CD8-positive, alpha-beta memory T cell (primary cell): ENCODE measurements at regions not wholly inside any gene's neighbourhood (a gene's known extent, or its start where the extent isn't known, plus 50 kb on each side); places are given as distances from the start of the nearest gene placed in this dataset.
A peak's percentile ranks its signal among the peaks of the same experiment; 100 is the strongest.
"Not testable (repeated sequence)": the region's sequence is repeated elsewhere in the genome, so short reads cannot be mapped to it uniquely, and the experiment has no call there.

ENCODE experiments used
- CTCF ChIA-PET: fragments of 350-600 bp; sonication (Branson Sonifier 250); formaldehyde crosslinking; loops from one replicate; lab custom pipeline; 2021; ENCODE audit warnings: antibody characterized with exemption; lab: Charles Lee
- POLR2A ChIA-PET: fragments of 350-600 bp; sonication (Branson Sonifier 250); formaldehyde crosslinking; loops from one replicate; lab custom pipeline; 2021; ENCODE audit warnings: antibody characterized with exemption; lab: Charles Lee
- DNase-seq, 5 donors: peaks; one replicate each; pipeline versions ENCODE4 v3.0.0 to v3.0.0-alpha.2; 2020 to 2022; ENCODE audit warnings: mixed read lengths in 1 of 5
- H3K27ac ChIP-seq: one replicate; pipeline ENCODE4 v1.7.0; 2013; ENCODE audit warnings: low read depth, mild to moderate bottlenecking, low read length, moderate library complexity
- H3K27me3 ChIP-seq: 2 replicates; pipeline ENCODE4 v1.7.0; 2013; ENCODE audit warnings: low read length, mild to moderate bottlenecking; ENCODE audit not compliant: insufficient read depth, poor library complexity, severe bottlenecking
- H3K36me3 ChIP-seq: 2 replicates; pipeline ENCODE4 v1.7.0; 2013; ENCODE audit warnings: mild to moderate bottlenecking, low read length, moderate library complexity; ENCODE audit not compliant: insufficient read depth
- H3K4me1 ChIP-seq: 2 replicates; pipeline ENCODE4 v1.7.0; 2013; ENCODE audit warnings: mild to moderate bottlenecking, low read length, moderate library complexity; ENCODE audit not compliant: insufficient read depth
- H3K4me3 ChIP-seq: 2 replicates; pipeline ENCODE4 v1.7.0; 2013; ENCODE audit warnings: mild to moderate bottlenecking, low read length
- H3K9me3 ChIP-seq: 2 replicates; pipeline ENCODE4 v1.7.0; 2013; ENCODE audit warnings: mild to moderate bottlenecking, low read length
- H3K27ac Mint-ChIP-seq, 8 donors: one replicate each; pipeline ENCODE4 v1.8.0; 2020 to 2021; ENCODE audit warnings: mixed read lengths in 8 of 8, mild to moderate bottlenecking in 6 of 8, inconsistent platforms in 3 of 8, moderate library complexity in 3 of 8
- H3K27me3 Mint-ChIP-seq, 2 donors: one replicate each; pipeline ENCODE4 v1.8.0; 2020 to 2021; ENCODE audit warnings: mixed read lengths in 2 of 2, mild to moderate bottlenecking in 1 of 2, moderate library complexity in 1 of 2
- H3K36me3 Mint-ChIP-seq, 3 donors: one replicate each; pipeline ENCODE4 v1.8.0; 2020 to 2021; ENCODE audit warnings: mixed read lengths in 3 of 3, inconsistent platforms in 1 of 3, mild to moderate bottlenecking in 1 of 3
- H3K4me1 Mint-ChIP-seq, 3 donors: one replicate each; pipeline ENCODE4 v1.8.0; 2020 to 2021; ENCODE audit warnings: mixed read lengths in 3 of 3, inconsistent platforms in 1 of 3, mild to moderate bottlenecking in 1 of 3
- H3K4me3 Mint-ChIP-seq, 7 donors: one replicate each; pipeline ENCODE4 v1.8.0; 2020 to 2021; ENCODE audit warnings: mixed read lengths in 7 of 7, mild to moderate bottlenecking in 6 of 7, moderate library complexity in 4 of 7, inconsistent platforms in 2 of 7
- H3K9me3 Mint-ChIP-seq, 5 donors: one replicate each; pipeline ENCODE4 v1.8.0; 2020 to 2022; ENCODE audit warnings: mixed read lengths in 5 of 5, mild to moderate bottlenecking in 3 of 5, moderate library complexity in 2 of 5, inconsistent platforms in 1 of 5

DNA sequence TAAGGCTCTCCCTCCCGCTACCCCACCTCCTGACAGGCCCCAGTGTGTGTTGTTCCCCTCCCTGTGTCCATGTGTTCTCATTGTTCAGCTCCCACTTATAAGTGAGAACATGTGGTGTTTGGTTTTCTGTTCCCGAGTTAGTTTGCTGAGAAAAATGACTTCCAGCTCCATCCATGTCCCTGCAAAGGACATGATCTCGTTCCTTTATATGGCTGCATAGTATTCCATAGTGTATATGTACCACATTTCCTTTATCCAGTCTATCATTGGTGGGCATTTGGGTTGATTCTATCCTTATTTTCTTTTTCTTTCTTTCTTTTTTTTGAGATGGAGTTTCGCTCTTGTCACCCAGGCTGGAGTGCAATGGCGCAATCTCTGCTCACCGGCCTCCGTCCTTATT, 57.8 kb upstream of the RASSF3 start:
- H3K4me3 Mint-ChIP-seq, H3K27me3 ChIP-seq, H3K27ac Mint-ChIP-seq, H3K36me3 Mint-ChIP-seq, H3K4me1 Mint-ChIP-seq, H3K36me3 ChIP-seq, H3K4me3 ChIP-seq, POLR2A ChIA-PET, H3K4me1 ChIP-seq, DNase-seq, H3K9me3 Mint-ChIP-seq, H3K27ac ChIP-seq, H3K9me3 ChIP-seq, H3K27me3 Mint-ChIP-seq: not testable (repeated sequence)
- CTCF ChIA-PET, result interaction anchor here (1.5 to 6.3 kb wide), 2 partner anchors 117 to 143 kb away, joined by 4 to 100 read pairs; no protein-coding TSS in a partner anchor

DNA sequence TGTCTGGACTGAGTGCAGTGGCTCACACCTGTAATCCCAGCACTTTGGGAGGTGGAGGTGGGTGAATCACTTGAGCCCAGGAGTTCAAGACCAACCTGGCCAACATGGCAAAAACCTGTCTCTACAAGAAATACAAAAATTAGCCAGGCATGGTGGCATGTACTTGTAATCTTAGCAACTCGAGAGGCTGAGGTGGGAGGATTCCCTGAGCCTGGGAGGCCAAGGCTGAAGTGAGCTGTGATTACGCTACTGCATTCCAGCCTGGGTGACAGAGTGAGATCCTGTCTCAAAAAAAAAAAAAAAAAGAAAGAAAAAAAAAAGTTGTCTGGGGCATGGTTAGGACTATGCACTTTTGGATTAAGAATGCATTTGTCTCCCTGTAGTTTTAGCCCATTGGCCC, 56.6 kb upstream of the RASSF3 start:
- H3K27me3 Mint-ChIP-seq, result not testable (repeated sequence)

DNA sequence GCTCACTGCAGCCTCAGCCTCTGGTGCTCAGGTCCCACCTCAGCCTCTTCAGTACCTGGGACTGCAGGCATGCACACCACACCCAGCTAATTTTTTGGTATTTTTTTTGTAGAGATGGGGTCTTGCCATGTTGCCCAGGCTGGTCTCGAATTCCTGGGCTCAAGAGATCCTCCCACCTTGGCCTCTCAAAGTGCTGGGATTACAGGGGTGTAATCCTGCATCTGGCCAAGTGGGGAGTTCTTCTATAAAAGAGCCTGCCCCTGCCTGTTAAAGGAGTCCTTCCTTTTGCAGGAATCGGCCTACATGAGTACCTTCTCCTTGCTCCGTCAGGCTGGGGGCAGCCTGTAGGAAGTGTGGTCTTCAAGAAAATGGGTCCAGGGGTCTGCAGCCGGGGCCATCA, 54.1 kb upstream of the RASSF3 start:
- Histone ChIP-seq H3K4me1 (no peaks in the 10 kb centered on the region), H3K9me3 (no peaks in the 10 kb centered on the region), H3K4me3 (no peak overlapping the region), H3K36me3 (no peaks in the 10 kb centered on the region), H3K27ac (no peak overlapping the region), H3K27me3 (no peaks in the 10 kb centered on the region)
- Mint-ChIP-seq H3K4me1 (peaks cover 0 to 5% (median 2%) of the 10 kb centered on the region in 3 donors), H3K27me3 (peaks cover 0 to 2% of the 10 kb centered on the region in 2 donors), H3K4me3 (no peak overlapping the region), H3K36me3 (no peaks in the 10 kb centered on the region), H3K9me3 (no peaks in the 10 kb centered on the region), H3K27ac (no peak overlapping the region)
- no peak for DNase-seq
- ChIA-PET CTCF (interaction anchor here (1.0 kb wide), 1 partner anchor 144 kb away, joined by 3 read pairs; no protein-coding TSS in a partner anchor), POLR2A (no interaction called here)

More for the DNA sequence above, 56.6 kb upstream of the RASSF3 start:
- H3K27me3 ChIP-seq, H3K36me3 Mint-ChIP-seq, H3K4me3 ChIP-seq, H3K9me3 ChIP-seq, H3K4me1 ChIP-seq, H3K27ac ChIP-seq, H3K36me3 ChIP-seq, H3K4me3 Mint-ChIP-seq, DNase-seq, H3K27ac Mint-ChIP-seq, H3K9me3 Mint-ChIP-seq, H3K4me1 Mint-ChIP-seq, POLR2A ChIA-PET: not testable (repeated sequence)
- CTCF ChIA-PET, result interaction anchor here (6.3 kb wide), 1 partner anchor 142 kb away, joined by 100 read pairs; no protein-coding TSS in a partner anchor

DNA sequence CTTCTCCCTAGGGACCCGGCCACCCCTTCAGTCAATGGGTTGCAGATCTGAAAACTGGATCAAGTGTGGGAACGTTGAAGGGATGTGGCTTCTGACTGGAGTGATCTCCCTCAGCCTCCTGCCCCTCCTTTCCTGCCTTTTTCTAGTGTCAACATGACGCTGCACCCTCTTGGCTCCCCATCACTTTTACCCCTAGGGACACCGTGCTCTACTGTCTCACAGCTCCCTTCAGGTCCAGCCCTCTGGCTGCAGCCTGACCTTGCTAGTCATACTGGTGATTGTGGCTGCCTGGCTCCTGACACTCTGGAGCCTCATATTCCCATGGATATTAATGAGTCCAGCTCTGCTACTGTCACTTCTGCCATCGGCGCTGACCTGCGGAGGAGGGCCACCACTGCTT, 51.5 kb upstream of the RASSF3 start:
- Mint-ChIP-seq H3K9me3 (no peaks in the 10 kb centered on the region), H3K36me3 (peaks cover 0 to 3% (median 0%) of the 10 kb centered on the region in 3 donors), H3K4me1 (peaks cover 0 to 7% (median 4%) of the 10 kb centered on the region in 3 donors), H3K27ac (no peak overlapping the region), H3K4me3 (no peak overlapping the region), H3K27me3 (peaks cover 0 to 2% of the 10 kb centered on the region in 2 donors)
- no peaks in the 10 kb centered on the region for H3K36me3 ChIP-seq
- no peak overlapping the region for H3K4me3 ChIP-seq
- POLR2A ChIA-PET, result no interaction called here
- H3K27me3 ChIP-seq, result no peaks in the 10 kb centered on the region
- no peaks in the 10 kb centered on the region for H3K9me3 ChIP-seq
- CTCF ChIA-PET, result no interaction called here
- H3K27ac ChIP-seq, result no peak overlapping the region
- H3K4me1 ChIP-seq, result no peaks in the 10 kb centered on the region
- no peak for DNase-seq

DNA sequence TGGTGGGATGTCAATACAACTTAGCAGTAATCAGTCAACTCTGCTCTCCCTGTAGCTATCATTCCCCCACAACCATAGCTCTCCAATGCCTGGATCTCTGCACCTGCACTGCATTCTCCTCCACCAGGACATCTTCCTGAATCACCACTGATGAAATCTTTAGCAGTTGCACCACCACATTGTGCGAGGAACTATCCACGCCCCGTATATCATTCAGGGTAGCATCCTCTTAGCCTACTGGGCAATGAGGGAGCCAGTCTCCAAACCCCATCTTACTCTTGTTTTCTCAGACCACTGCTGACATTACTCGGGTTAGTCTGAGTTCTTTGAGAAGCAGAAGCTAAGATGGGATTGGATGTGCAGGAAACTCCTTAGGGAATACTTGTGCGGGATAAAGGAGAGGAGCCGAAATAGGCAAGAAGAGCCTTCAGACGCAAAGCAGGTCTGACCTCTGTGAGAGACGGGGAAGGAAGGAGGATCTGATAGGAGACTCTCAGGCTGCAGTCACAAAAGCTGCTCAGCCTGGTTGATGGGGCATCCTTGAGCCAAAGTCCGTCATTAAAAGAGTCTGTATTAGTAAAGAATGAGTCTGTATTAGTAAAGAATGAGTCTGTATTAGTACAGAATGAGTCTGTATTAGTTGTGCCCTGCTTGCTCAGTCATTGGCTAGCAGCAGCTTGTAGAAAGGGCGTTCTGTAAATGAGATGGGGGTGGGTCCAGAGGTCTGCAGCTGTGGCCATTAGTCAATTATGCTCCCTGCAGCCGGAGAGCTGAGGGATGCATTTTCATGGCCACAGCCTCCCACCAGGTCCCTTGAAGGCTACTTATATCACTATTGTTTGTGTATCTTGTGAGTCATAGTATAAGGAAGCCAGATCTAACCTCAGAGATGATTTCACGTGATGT, 49.6 kb upstream of the RASSF3 start:
- peak overlapping the region in 4 of 8 donors; percentile 2 to 51 (median 38) for H3K27ac Mint-ChIP-seq
- H3K9me3 ChIP-seq, result no peaks in the 10 kb centered on the region
- no peaks in the 10 kb centered on the region for H3K4me1 ChIP-seq
- no peak overlapping the region for H3K27ac ChIP-seq
- no peak overlapping the region for H3K4me3 ChIP-seq
- H3K27me3 Mint-ChIP-seq, result peaks cover 0 to 2% of the 10 kb centered on the region in 2 donors
- no peak overlapping the region for H3K4me3 Mint-ChIP-seq
- no peaks in the 10 kb centered on the region for H3K9me3 Mint-ChIP-seq
- no peak for DNase-seq
- H3K27me3 ChIP-seq, result no peaks in the 10 kb centered on the region
- peaks cover 0 to 7% (median 4%) of the 10 kb centered on the region in 3 donors for H3K4me1 Mint-ChIP-seq
- H3K36me3 Mint-ChIP-seq, result peaks cover 0 to 3% (median 0%) of the 10 kb centered on the region in 3 donors
- CTCF ChIA-PET, result interaction anchor here (0.7 to 1.4 kb wide), 5 partner anchors 11 to 236 kb away, joined by 3 to 5 read pairs (median 3); no protein-coding TSS in a partner anchor
- H3K36me3 ChIP-seq, result no peaks in the 10 kb centered on the region
- POLR2A ChIA-PET, result interaction anchor here (0.5 kb wide), 1 partner anchor 24 kb away, joined by 4 read pairs; no protein-coding TSS in a partner anchor
